ENCODE measurements at regions not wholly inside any gene's neighbourhood (a gene's known extent, or its start where the extent isn't known, plus 50 kb on each side); places are given as distances from the start of the nearest gene placed in this dataset.

GRCh38 chr15:38040615-38041014, 106.2 kb downstream of the TMCO5A start:
- DNase-seq = no peak
- H3K4me3 Mint-ChIP-seq = no peak overlapping the region
- no peaks in the 10 kb centered on the region for H3K36me3 Mint-ChIP-seq (ENCODE audit: low read depth)
- no peak overlapping the region for H3K27ac Mint-ChIP-seq
- H3K9me3 Mint-ChIP-seq = no peaks in the 10 kb centered on the region
- TF ChIP-seq, protein P1, sequence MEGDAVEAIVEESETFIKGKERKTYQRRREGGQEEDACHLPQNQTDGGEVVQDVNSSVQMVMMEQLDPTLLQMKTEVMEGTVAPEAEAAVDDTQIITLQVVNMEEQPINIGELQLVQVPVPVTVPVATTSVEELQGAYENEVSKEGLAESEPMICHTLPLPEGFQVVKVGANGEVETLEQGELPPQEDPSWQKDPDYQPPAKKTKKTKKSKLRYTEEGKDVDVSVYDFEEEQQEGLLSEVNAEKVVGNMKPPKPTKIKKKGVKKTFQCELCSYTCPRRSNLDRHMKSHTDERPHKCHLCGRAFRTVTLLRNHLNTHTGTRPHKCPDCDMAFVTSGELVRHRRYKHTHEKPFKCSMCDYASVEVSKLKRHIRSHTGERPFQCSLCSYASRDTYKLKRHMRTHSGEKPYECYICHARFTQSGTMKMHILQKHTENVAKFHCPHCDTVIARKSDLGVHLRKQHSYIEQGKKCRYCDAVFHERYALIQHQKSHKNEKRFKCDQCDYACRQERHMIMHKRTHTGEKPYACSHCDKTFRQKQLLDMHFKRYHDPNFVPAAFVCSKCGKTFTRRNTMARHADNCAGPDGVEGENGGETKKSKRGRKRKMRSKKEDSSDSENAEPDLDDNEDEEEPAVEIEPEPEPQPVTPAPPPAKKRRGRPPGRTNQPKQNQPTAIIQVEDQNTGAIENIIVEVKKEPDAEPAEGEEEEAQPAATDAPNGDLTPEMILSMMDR (IDR thresholded peaks at IDR 0.05) = no peak
- no peaks in the 10 kb centered on the region for H3K27me3 Mint-ChIP-seq (ENCODE audit: low read depth, poor library complexity)
- peaks cover 7% of the 10 kb centered on the region for H3K4me1 Mint-ChIP-seq

DNA sequence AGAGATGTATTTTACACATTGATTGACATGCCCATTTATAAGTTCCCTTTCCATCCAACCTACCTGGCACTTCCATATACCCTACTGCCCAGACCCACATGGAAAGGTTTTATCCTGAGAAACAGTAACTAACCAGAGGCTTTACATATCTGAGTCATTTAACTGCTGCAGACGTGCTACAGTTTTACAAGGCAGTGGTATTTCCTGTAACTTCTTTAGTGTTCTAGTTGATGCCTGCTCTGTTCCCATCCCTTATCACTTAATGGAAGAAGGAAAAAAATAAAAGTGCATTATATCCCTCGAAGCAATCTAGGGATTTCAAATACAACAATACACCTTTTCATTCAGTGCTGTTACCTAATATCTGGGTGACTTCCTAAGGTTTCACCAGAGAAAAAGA, 107.1 kb downstream of the TMCO5A start:
- Mint-ChIP-seq H3K4me1 (peaks cover 7% of the 10 kb centered on the region), H3K9me3 (no peaks in the 10 kb centered on the region), H3K27ac (no peak overlapping the region), H3K36me3 (ENCODE audit: low read depth) (no peaks in the 10 kb centered on the region), H3K4me3 (no peak overlapping the region), H3K27me3 (ENCODE audit: low read depth, poor library complexity) (no peaks in the 10 kb centered on the region)
- TF ChIP-seq, protein P1 (IDR thresholded peaks at IDR 0.05) = no peak
- DNase-seq = no peak

GRCh38 chr15:38042211-38042610, 107.8 kb downstream of the TMCO5A start:
- H3K36me3 Mint-ChIP-seq (ENCODE audit: low read depth) = no peaks in the 10 kb centered on the region
- H3K4me1 Mint-ChIP-seq = peaks cover 7% of the 10 kb centered on the region
- no peak overlapping the region for H3K4me3 Mint-ChIP-seq
- peaks cover 2% of the 10 kb centered on the region for H3K9me3 Mint-ChIP-seq
- H3K27ac Mint-ChIP-seq = no peak overlapping the region
- no peak for DNase-seq
- H3K27me3 Mint-ChIP-seq (ENCODE audit: low read depth, poor library complexity) = no peaks in the 10 kb centered on the region
- TF ChIP-seq, protein P1 (IDR thresholded peaks at IDR 0.05) = no peak

- Mint-ChIP-seq H3K9me3 (peaks cover 4% of the 10 kb centered on the region), H3K4me1 (peaks cover 7% of the 10 kb centered on the region), H3K36me3 (ENCODE audit: low read depth) (no peaks in the 10 kb centered on the region), H3K4me3 (no peak overlapping the region), H3K27me3 (ENCODE audit: low read depth, poor library complexity) (no peaks in the 10 kb centered on the region), H3K27ac (no peak overlapping the region)
- no peak for DNase-seq
- TF ChIP-seq, protein P1 (IDR thresholded peaks at IDR 0.05) = no peak
Measured at GRCh38 chr15:38042707-38043445, 108.4 kb downstream of the TMCO5A start.

DNA sequence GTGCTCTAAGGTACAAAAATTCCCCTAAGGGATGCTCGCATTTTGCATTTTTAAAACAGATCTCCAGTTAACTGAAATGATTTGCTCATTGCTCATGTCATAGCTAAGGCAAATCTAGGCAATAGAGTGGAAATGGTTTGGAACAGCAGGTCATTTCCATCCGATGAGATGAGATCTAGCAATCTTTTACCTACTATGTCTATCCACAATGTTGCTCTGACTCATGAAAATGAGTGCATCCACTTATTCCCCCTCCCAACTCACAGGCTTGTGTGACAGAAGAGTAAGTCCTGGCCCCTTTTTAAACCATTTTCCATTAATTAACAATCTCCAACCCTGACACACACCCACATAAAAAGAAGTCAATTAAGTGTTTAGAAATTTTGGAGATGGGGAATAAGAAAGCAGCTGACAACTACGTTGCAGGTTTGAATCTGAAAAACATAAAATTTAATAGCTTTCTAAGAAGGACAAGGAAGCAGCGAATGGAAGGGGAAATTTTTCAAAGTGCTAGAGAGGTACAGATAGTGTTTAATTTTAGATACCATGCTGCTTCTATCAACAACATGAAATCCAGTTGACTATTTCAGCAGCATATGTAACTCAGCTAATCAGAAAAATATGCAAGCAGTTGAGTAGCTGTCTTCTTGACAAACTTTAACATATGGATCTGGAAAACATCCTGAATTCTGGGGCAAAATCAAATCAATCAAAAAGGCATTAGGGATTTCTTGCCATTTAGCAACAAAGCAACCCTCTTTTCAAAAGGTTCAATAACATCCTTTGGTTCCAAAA, 112.0 kb downstream of the TMCO5A start:
- peaks cover 18% of the 10 kb centered on the region for H3K4me1 Mint-ChIP-seq

More for the DNA sequence above, 112.0 kb downstream of the TMCO5A start:
- H3K4me3 Mint-ChIP-seq = no peak overlapping the region
- TF ChIP-seq, protein P1 (IDR thresholded peaks at IDR 0.05) = no peak
- peaks cover 4% of the 10 kb centered on the region for H3K9me3 Mint-ChIP-seq
- H3K27me3 Mint-ChIP-seq (ENCODE audit: low read depth, poor library complexity) = no peaks in the 10 kb centered on the region
- DNase-seq = no peak
- H3K36me3 Mint-ChIP-seq (ENCODE audit: low read depth) = no peaks in the 10 kb centered on the region
- no peak overlapping the region for H3K27ac Mint-ChIP-seq

Data from nephron progenitor cell (in vitro differentiated cells).